ENCODE measurements at regions not wholly inside any gene's neighbourhood (a gene's known extent, or its start where the extent isn't known, plus 50 kb on each side); places are given as distances from the start of the nearest gene placed in this dataset.

GRCh38 chr3:159158213-159158612 lies 356.4 kb downstream of the MFSD1 start:
- DNase-seq (ENCODE audit: low read depth), result no peak
- TF ChIP-seq CTCF (IDR thresholded peaks at IDR 0.05; ENCODE audit: control insufficient read depth, insufficient read depth, low read depth, low read length, missing control alignments), result no peak

DNA sequence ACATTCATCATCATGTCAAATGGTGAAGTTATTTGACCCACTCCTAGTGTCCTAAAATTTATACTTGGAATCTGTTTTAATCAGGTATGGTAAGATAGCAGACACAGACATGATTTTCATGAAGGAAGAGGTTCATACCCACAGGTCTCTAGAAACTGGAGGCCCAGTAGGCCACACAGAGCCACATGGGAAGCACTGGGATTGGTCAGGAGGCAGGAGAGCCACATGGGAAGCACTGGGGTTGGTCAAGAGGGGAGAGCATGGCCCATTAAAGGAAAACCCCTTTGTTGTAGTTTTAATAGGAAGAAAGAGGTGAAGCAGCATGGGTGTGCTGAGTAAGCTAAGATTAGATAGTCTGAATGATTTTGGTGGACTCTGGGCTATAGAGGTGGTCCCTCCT lies 356.9 kb downstream of the MFSD1 start:
- H3K4me3 ChIP-seq (ENCODE audit: control insufficient read depth, low read depth, low read length), result no peak overlapping the region
- DNase-seq (ENCODE audit: low read depth), result no peak
- TF ChIP-seq CTCF (IDR thresholded peaks at IDR 0.05; ENCODE audit: control insufficient read depth, insufficient read depth, low read depth, low read length, missing control alignments), result no peak

More at GRCh38 chr3:159158213-159158612, 356.4 kb downstream of the MFSD1 start:
- no peak overlapping the region for H3K4me3 ChIP-seq (ENCODE audit: control insufficient read depth, low read depth, low read length)

DNA sequence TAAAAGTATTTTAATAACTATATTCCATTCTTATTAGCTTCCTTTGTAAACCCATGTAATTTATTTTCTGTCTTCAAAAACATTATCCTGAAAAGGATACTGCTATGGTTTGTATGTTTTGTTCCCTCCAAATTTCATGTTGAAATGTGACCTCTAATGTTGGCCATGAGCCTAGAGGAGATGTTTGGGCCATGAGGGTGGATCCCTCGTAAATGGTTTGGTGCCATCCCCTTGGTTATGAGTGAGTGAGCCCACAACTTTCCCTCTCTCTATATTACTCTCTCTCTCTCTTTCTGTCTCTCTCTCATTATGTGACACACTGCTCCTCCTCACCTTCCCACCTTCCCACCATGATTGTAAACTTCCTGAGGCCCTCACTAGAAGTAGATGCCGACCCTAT lies 357.7 kb downstream of the MFSD1 start:
- no peak overlapping the region for H3K4me3 ChIP-seq (ENCODE audit: control insufficient read depth, low read depth, low read length)
- no peak for TF ChIP-seq CTCF (IDR thresholded peaks at IDR 0.05; ENCODE audit: control insufficient read depth, insufficient read depth, low read depth, low read length, missing control alignments)
- no peak for DNase-seq (ENCODE audit: low read depth)

DNA sequence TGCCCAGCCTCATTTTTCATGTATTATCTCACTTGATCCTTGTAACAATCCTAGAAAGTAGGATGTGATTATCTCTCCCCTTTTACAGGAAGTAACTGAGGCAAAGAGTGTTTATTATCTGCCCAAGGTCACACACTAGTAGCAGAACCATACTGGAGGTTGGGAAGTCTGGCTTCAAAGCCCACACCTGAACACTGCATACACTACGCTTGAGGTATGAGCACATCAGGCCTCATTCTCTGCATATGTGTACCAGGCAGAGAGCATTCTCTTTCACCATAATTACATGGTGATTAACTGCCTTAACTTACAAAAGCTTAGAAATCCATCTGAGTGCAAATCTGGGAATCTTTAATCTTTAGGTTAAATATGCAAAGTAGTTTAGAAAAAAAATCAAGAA lies 361.8 kb downstream of the MFSD1 start:
- no peak overlapping the region for H3K4me3 ChIP-seq (ENCODE audit: control insufficient read depth, low read depth, low read length)
- no peak for TF ChIP-seq CTCF (IDR thresholded peaks at IDR 0.05; ENCODE audit: control insufficient read depth, insufficient read depth, low read depth, low read length, missing control alignments)
- DNase-seq (ENCODE audit: low read depth), result no peak

DNA sequence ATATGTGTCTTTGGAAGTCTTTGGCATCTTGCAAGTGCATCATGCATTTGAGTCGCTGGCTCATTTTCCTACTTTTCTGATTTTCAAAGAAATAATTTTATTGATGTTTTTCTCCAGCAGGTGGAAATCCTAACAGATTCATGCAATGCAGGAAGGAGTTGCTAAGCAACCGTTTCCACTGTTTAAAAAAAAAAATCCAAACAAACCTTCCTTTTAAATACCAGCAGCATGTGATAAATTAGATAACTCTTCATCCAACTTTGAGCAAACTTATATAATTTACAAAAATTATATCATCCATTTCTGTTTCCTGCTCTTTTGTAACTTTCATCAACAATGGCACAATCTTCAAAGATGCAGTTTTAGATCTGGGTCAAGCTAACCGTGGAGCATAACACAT lies 364.1 kb downstream of the MFSD1 start:
- no peak for DNase-seq (ENCODE audit: low read depth)
- no peak for TF ChIP-seq CTCF (IDR thresholded peaks at IDR 0.05; ENCODE audit: control insufficient read depth, insufficient read depth, low read depth, low read length, missing control alignments)
- no peak overlapping the region for H3K4me3 ChIP-seq (ENCODE audit: control insufficient read depth, low read depth, low read length)

- H3K4me3 ChIP-seq (ENCODE audit: control insufficient read depth, low read depth, low read length), result no peak overlapping the region
- DNase-seq (ENCODE audit: low read depth), result no peak
- no peak for TF ChIP-seq CTCF (IDR thresholded peaks at IDR 0.05; ENCODE audit: control insufficient read depth, insufficient read depth, low read depth, low read length, missing control alignments)
These were observed 365.2 kb downstream of the MFSD1 start for GRCh38 chr3:159166899-159167586.
